Endothelial cell of umbilical vein (primary cell): ENCODE measurements at regions not wholly inside any gene's neighbourhood (a gene's known extent, or its start where the extent isn't known, plus 50 kb on each side); places are given as distances from the start of the nearest gene placed in this dataset.

Experiments used
- CTCF ChIP-seq, 2 donors: IDR thresholded peaks; 1 replicate in 1 of 2; 2 replicates in 1 of 2; pipeline ENCODE4 v1.5.1; 2011; ENCODE audit warnings: low read length in 2 of 2, mild to moderate bottlenecking in 2 of 2, moderate library complexity in 2 of 2, control low read depth in 1 of 2, inconsistent platforms in 1 of 2, low read depth in 1 of 2; ENCODE audit not compliant: insufficient read depth in 1 of 2; ENCODE audit errors: extremely low read depth in 1 of 2
- EZH2 ChIP-seq: IDR thresholded peaks from 2 replicates; pipeline ENCODE4 v1.6.1; 2012; ENCODE audit warnings: borderline replicate concordance, low read depth, mild to moderate bottlenecking, moderate library complexity, low read length, inconsistent platforms; ENCODE audit not compliant: severe bottlenecking
- MAX ChIP-seq: IDR thresholded peaks from 2 replicates; pipeline ENCODE4 v1.6.1; 2011; ENCODE audit not compliant: insufficient read depth, insufficient read length
- POLR2A ChIP-seq: IDR thresholded peaks from 2 replicates; pipeline ENCODE4 v1.6.1; 2012; ENCODE audit warnings: low read depth, mild to moderate bottlenecking, control low read depth, low read length
- POLR2AphosphoS5 ChIP-seq: IDR thresholded peaks from 2 replicates; pipeline ENCODE4 v1.6.1; 2012; ENCODE audit warnings: low read depth, mild to moderate bottlenecking, control low read depth, low read length, moderate library complexity; ENCODE audit not compliant: insufficient read depth

GRCh38 chr4:87908336-87908735 is 67.2 kb upstream of the SPP1 start:
- TF ChIP-seq CTCF (IDR thresholded peaks at IDR 0.05; ENCODE audit: extremely low read depth in 1 of 2, insufficient read depth in 1 of 2, low read depth in 1 of 2, low read length in 2 of 2) (no peak), POLR2A (no peak), EZH2 (no peak), MAX (no peak), POLR2AphosphoS5 (no peak)
